ENCODE measurements at regions not wholly inside any gene's neighbourhood (a gene's known extent, or its start where the extent isn't known, plus 50 kb on each side); places are given as distances from the start of the nearest gene placed in this dataset.

DNA sequence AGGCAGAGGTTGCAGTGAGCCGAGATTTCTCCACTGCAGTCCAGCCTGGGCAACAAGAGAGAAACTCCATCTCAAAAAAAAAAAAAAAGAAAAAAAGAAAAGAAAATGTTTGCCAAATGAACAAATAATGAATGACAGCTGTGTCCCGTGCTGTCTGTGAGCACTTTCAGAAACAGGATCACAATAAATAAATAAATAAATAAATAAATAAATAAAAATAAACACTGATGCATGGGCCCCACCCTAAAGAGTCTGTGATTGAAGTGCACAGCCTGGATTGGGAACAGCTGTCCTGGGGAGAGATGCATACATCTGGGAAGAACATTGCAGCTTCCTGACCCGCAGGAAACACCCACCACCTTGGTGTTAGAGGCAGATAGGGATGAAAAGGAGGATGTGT, 123.6 kb downstream of the NPTX2 start:
- ChIA-PET POLR2A (no interaction called here), CTCF (no interaction called here)
- no peaks in the 10 kb centered on the region for H3K36me3 ChIP-seq (ENCODE audit: control insufficient read depth, insufficient read depth, low read length)
- H3K4me3 ChIP-seq (ENCODE audit: low read depth, low read length): no peak overlapping the region
- DNase-seq (ENCODE audit: low read depth): no peak
- H3K27me3 ChIP-seq (ENCODE audit: control insufficient read depth, insufficient read depth, low read length): no peaks in the 10 kb centered on the region
- TF ChIP-seq, protein P1, sequence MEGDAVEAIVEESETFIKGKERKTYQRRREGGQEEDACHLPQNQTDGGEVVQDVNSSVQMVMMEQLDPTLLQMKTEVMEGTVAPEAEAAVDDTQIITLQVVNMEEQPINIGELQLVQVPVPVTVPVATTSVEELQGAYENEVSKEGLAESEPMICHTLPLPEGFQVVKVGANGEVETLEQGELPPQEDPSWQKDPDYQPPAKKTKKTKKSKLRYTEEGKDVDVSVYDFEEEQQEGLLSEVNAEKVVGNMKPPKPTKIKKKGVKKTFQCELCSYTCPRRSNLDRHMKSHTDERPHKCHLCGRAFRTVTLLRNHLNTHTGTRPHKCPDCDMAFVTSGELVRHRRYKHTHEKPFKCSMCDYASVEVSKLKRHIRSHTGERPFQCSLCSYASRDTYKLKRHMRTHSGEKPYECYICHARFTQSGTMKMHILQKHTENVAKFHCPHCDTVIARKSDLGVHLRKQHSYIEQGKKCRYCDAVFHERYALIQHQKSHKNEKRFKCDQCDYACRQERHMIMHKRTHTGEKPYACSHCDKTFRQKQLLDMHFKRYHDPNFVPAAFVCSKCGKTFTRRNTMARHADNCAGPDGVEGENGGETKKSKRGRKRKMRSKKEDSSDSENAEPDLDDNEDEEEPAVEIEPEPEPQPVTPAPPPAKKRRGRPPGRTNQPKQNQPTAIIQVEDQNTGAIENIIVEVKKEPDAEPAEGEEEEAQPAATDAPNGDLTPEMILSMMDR (IDR thresholded peaks at IDR 0.05; ENCODE audit: insufficient read depth, low read depth, low read length): no peak

DNA sequence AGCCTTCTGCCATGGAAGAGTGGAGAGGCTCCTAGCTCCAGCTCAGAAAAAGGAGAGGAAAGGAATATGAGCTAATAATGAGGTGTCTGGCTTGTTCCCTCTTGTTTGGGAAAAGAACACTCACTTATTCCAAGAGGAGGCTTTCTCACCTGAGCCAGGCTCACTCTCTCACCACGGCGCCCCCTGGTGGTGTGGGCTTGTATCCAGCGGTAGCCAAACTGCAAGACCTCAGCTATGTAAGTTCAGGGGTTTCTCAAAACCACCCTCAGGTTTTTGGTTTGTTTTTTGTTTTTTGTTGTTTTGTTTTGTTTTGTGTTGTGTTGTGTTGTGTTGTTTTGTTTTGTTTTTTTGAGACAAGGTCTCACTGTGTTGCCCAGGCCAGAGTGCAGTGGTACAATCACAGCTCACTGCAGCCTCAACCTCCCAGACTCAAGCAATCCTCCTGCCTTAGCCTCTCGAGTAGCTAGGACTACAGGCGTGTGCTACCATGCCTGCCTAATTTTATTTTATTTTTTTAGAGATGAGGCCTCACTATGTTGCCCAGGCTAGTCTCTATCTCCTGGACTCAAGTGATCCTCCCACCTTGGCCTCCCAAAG, 124.0 kb downstream of the TMEM130 start:
- TF ChIP-seq, protein P1 (IDR thresholded peaks at IDR 0.05; ENCODE audit: insufficient read depth, low read depth, low read length): peak; percentile 89
- ChIA-PET CTCF (interaction anchor here (0.6 to 2.7 kb wide), 31 partner anchors 9 to 452 kb away, joined by 3 to 17 read pairs (median 4); no protein-coding TSS in a partner anchor), POLR2A (interaction anchor here (0.5 kb wide), 1 partner anchor 154 kb away, joined by 4 read pairs; no protein-coding TSS in a partner anchor)
- H3K36me3 ChIP-seq (ENCODE audit: control insufficient read depth, insufficient read depth, low read length): no peaks in the 10 kb centered on the region
- H3K27me3 ChIP-seq (ENCODE audit: control insufficient read depth, insufficient read depth, low read length): no peaks in the 10 kb centered on the region; the same call in 1 of the 2 replicates
- H3K4me3 ChIP-seq (ENCODE audit: low read depth, low read length): no peak overlapping the region
- DNase-seq (ENCODE audit: low read depth): no peak

DNA sequence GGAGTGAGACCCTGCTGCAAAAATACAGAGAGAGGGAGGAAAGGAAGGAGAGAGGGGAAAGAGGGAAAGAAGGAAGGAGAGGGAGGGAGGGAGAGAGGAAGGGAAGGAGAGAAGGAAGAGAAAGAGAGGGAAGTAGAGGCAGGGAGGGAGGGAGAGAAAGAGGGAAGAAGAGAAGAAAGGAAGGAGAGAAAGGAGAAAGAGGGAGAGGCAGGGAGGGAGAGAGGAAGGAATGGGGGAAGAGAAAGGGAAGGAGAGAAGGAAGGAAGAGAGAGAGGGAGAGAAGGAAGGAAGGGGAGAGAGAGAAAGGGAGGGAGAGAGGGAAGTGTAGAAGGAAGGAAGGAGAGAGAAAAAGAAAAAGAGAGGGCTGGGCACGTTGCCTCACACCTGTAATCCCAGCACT, 121.7 kb downstream of the TMEM130 start:
- TF ChIP-seq, protein P1 (IDR thresholded peaks at IDR 0.05; ENCODE audit: insufficient read depth, low read depth, low read length): no peak
- ChIA-PET POLR2A (no interaction called here), CTCF (no interaction called here)
- DNase-seq (ENCODE audit: low read depth): no peak
- no peaks in the 10 kb centered on the region for H3K36me3 ChIP-seq (ENCODE audit: control insufficient read depth, insufficient read depth, low read length)
- H3K4me3 ChIP-seq (ENCODE audit: low read depth, low read length): no peak overlapping the region
- H3K27me3 ChIP-seq (ENCODE audit: control insufficient read depth, insufficient read depth, low read length): no peaks in the 10 kb centered on the region; the same call in 1 of the 2 replicates

DNA sequence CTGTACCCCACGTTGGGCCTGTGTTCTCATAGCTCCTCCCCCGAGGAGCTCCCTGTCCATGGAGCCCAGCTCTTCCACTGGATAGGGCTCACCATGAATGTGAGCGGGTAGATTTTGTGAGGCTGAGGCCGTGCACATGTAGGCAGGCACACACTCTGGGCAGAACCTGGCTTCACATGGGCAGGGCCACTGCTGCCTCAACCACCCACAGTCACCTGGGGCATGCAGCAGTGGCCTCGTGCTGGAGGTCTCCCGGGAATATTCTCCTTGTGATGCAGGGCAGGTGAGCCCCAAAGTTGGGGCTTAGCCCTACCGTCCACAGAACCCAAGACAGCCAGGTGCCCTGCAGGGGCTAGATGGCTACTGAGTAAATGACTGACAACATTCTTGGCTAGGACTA, 116.6 kb downstream of the TMEM130 start:
- H3K36me3 ChIP-seq (ENCODE audit: control insufficient read depth, insufficient read depth, low read length): no peaks in the 10 kb centered on the region
- DNase-seq (ENCODE audit: low read depth): no peak
- ChIA-PET CTCF (no interaction called here), POLR2A (no interaction called here)
- no peaks in the 10 kb centered on the region for H3K27me3 ChIP-seq (ENCODE audit: control insufficient read depth, insufficient read depth, low read length)
- no peak overlapping the region for H3K4me3 ChIP-seq (ENCODE audit: low read depth, low read length)
- TF ChIP-seq, protein P1 (IDR thresholded peaks at IDR 0.05; ENCODE audit: insufficient read depth, low read depth, low read length): no peak

DNA sequence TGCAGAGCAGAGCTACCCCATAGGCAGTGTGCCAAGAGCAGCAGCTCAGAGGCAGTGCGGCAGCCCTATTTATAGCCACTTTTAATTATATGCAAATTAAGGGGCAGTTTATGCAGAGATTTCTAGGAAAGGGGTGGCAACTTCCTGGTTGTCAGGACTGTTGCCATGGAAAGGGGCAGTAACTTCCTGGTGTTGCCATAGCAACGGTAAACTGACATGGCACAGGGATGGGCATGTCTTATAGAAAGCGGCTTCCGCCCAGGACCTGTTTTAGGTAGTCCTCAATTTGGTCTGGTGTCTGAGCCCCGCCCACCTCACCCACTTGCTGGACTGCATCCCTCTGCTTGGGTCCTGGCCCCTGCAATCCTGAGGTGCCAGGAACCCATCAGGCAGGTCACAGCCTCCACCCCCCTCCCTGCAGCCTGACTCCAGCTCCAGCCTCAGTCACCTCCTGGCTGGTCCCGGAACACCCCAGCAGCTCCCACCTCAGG, 115.8 kb downstream of the TMEM130 start:
- POLR2A ChIA-PET: no interaction called here
- Histone ChIP-seq H3K36me3 (ENCODE audit: control insufficient read depth, insufficient read depth, low read length) (no peaks in the 10 kb centered on the region), H3K27me3 (ENCODE audit: control insufficient read depth, insufficient read depth, low read length) (no peaks in the 10 kb centered on the region), H3K4me3 (ENCODE audit: low read depth, low read length) (no peak overlapping the region)
- CTCF ChIA-PET: no interaction called here
- TF ChIP-seq, protein P1 (IDR thresholded peaks at IDR 0.05; ENCODE audit: insufficient read depth, low read depth, low read length): no peak
- DNase-seq (ENCODE audit: low read depth): no peak

Data from BJ (cell line).